Fibroblast of the aortic adventitia (primary cell): ENCODE measurements at regions not wholly inside any gene's neighbourhood (a gene's known extent, or its start where the extent isn't known, plus 50 kb on each side); places are given as distances from the start of the nearest gene placed in this dataset.

ENCODE experiments used
- DNase-seq: peaks from one replicate; pipeline ENCODE4 v3.0.0-alpha.2; 2010; ENCODE audit warnings: low read depth
- H3K4me3 ChIP-seq: 2 replicates; pipeline ENCODE4 v1.5.1; 2011; ENCODE audit warnings: low read depth, mild to moderate bottlenecking, control low read depth, low read length, moderate library complexity
- TF ChIP-seq, protein P1 (sequence below): IDR thresholded peaks from 2 replicates; pipeline ENCODE4 v1.5.1; 2011; ENCODE audit warnings: mild to moderate bottlenecking, low read length, control low read depth, inconsistent platforms; ENCODE audit not compliant: insufficient read depth

DNA sequence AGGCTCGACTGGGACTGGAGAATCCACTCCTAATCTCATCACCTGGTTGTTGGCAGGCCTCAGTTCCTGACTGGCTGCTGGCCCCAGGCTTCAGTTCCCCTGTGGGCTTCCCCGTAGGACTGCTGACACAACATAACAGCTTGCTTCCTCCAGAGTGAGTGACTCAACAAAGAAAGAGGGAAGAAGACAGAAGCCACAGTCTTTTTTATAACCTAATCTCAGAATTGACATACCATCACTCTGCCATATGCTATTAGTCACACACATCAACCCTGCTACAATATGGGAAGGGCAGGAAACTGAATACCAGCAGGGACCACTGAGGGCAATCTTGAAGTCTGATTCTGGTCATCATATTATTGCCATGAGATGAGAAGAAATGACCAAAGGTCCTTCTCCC, 76.8 kb upstream of the SLC14A2 start:
- H3K4me3 ChIP-seq: no peak overlapping the region
- TF ChIP-seq, protein P1, sequence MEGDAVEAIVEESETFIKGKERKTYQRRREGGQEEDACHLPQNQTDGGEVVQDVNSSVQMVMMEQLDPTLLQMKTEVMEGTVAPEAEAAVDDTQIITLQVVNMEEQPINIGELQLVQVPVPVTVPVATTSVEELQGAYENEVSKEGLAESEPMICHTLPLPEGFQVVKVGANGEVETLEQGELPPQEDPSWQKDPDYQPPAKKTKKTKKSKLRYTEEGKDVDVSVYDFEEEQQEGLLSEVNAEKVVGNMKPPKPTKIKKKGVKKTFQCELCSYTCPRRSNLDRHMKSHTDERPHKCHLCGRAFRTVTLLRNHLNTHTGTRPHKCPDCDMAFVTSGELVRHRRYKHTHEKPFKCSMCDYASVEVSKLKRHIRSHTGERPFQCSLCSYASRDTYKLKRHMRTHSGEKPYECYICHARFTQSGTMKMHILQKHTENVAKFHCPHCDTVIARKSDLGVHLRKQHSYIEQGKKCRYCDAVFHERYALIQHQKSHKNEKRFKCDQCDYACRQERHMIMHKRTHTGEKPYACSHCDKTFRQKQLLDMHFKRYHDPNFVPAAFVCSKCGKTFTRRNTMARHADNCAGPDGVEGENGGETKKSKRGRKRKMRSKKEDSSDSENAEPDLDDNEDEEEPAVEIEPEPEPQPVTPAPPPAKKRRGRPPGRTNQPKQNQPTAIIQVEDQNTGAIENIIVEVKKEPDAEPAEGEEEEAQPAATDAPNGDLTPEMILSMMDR: no peak
- DNase-seq: no peak

DNA sequence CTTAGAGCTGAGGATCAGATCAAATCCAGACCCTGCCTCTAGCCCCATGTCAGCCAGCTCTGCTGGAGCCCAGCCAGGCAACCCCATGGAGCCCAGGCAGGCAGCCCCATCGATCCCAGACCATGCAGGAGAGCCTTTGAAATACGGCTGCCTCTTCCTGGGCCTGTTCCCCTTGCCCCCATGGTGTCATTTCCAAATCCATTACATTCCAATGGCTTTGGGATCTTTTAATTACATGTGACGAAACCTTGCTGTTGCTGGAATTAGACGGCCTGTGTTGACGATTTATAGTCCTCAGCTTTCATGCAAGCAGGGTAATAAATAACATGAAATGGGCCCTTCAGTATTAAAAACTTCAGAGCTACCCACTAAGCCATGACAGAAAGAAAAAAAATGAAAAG, 75.8 kb upstream of the SLC14A2 start:
- H3K4me3 ChIP-seq: no peak overlapping the region
- DNase-seq: no peak
- TF ChIP-seq, protein P1: no peak

DNA sequence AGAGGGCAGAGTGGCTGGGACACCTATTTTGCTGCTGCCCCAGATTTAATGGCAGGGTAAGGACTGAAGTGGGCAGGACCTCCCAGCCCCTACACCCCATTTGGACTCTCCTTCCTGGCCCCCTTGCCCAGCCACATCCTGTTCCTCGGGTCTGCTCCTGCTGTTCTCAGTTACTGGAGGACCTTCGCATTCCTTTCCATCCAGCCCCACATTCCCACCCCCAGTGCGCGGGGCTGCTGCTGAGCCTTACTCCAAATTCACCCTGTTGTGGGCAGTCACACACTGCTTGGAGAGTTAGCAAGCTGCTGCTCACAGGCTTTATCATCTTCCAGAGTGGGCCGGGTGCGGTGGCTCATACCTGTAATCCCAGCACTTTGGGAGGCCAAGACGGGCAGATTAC, 75.2 kb upstream of the SLC14A2 start:
- no peak for DNase-seq
- H3K4me3 ChIP-seq: no peak overlapping the region
- TF ChIP-seq, protein P1: no peak

DNA sequence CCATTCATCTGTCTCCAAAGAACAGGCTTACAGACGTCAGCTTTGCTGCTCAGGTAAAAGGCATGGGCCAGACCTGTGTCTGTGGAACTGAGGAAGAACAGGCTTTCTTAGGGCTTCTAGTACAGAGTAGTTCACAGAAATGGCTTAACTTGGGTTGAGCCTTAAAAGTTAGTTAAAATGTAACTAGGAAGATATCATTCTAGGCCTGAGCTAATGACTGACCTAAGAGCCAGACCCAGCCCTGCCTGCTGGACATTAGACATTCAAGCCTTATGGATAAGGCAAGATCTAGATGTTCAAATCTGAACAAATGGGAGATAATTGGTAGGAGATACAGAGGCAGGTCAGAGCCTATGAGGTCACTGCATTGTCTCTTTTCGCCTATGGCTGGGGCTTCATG, 73.9 kb upstream of the SLC14A2 start:
- DNase-seq: no peak
- TF ChIP-seq, protein P1: no peak

DNA sequence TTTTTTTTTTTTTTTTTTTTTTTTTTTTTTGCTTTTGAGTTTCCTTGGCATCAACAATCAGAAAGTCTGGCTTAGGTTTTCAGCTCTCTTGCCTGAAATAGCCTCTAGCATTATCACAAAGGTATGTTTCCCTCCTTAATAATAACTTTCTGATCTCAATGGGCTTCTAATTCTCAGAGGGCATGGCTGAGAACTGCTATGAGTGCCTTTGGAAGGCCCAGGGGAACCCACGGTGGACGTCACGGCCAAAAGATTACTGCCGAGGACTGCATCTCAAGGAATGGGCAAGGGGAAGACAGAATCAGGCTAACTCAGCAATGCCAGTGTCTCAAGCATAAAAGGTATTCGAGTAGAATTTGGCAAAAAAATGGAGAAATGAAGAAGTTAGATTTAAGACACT, 73.2 kb upstream of the SLC14A2 start:
- TF ChIP-seq, protein P1: no peak
- H3K4me3 ChIP-seq: no peak overlapping the region
- DNase-seq: no peak

More for the DNA sequence above, 73.9 kb upstream of the SLC14A2 start:
- H3K4me3 ChIP-seq: no peak overlapping the region

DNA sequence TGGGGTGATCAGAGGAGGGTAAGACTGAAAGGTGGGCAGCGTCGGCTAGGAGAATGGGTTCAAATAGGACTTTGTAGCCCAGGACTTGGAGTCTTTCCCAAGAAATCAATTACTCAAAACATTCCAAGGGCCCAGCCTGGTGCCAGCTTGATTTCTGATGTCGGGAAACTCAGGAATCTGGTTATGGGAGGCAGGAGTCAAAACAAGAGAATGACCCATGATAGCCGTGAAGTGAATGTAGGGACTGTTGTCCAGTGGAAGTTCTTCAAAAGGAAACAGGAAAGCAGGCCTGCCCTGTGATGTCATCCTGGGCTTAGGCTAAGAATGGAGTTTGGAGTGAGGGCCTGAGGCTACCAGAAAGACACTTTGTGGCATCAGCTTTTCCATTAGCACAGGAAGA, 67.4 kb upstream of the SLC14A2 start:
- no peak overlapping the region for H3K4me3 ChIP-seq
- no peak for DNase-seq
- TF ChIP-seq, protein P1: no peak

DNA sequence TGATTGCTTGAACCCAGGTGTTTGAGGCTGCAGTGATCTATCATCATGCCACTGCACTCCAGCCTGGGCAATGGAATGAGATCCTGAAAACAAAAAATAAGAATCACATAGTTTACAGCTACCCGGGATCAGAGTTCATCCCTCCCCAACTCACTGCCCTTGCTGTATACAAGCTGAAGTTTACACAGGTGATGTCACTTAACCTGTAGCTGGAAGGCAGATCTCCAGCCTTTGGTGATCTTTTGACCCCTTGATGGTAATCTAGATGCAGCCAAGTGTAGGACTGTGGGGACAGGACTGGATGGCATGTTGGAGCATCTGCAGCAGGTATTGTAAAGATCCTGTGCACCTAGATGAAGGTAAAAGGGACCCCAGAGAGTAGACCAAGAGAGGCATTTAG, 66.7 kb upstream of the SLC14A2 start:
- TF ChIP-seq, protein P1: no peak
- no peak for DNase-seq
- H3K4me3 ChIP-seq: no peak overlapping the region
